ENCODE measurements at regions not wholly inside any gene's neighbourhood (a gene's known extent, or its start where the extent isn't known, plus 50 kb on each side); places are given as distances from the start of the nearest gene placed in this dataset.

DNA sequence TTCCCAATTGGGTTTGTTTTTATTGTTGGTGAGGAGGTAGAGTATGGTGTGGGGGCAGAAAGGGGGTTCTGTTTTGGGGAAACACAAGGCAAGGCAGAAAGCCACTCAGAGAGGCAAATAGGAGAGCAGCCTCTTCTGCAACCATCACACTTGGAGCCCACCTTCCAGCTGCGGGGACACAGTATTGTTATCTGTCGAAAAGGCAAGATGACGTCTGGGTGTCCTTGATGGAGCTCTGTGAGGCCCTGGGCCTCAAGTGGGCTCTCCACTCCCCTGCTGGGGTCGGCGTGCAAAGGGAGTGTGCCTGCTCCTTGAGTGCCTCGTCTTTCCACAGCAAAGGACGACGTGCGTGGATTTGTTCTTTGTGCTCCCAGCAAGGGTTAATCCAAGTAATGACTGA lies 227.6 kb downstream of the ANAPC1 start:
- H3F3A ChIP-seq (ENCODE audit: low read depth): no peaks in the 10 kb centered on the region
- no peak overlapping the region for H3K9ac ChIP-seq (ENCODE audit: low read depth, low read length, poor library complexity, severe bottlenecking)
- TF ChIP-seq, protein P1, sequence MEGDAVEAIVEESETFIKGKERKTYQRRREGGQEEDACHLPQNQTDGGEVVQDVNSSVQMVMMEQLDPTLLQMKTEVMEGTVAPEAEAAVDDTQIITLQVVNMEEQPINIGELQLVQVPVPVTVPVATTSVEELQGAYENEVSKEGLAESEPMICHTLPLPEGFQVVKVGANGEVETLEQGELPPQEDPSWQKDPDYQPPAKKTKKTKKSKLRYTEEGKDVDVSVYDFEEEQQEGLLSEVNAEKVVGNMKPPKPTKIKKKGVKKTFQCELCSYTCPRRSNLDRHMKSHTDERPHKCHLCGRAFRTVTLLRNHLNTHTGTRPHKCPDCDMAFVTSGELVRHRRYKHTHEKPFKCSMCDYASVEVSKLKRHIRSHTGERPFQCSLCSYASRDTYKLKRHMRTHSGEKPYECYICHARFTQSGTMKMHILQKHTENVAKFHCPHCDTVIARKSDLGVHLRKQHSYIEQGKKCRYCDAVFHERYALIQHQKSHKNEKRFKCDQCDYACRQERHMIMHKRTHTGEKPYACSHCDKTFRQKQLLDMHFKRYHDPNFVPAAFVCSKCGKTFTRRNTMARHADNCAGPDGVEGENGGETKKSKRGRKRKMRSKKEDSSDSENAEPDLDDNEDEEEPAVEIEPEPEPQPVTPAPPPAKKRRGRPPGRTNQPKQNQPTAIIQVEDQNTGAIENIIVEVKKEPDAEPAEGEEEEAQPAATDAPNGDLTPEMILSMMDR (conservative IDR thresholded peaks at IDR 0.05; ENCODE audit: low read length): no peak
- no peak for TF ChIP-seq EZH2phosphoT487 (IDR thresholded peaks at IDR 0.05; ENCODE audit: borderline replicate concordance)
- no peaks in the 10 kb centered on the region for H3K27me3 ChIP-seq (ENCODE audit: insufficient read depth, low read length, poor library complexity, severe bottlenecking)
- no peaks in the 10 kb centered on the region for H3K79me2 ChIP-seq (ENCODE audit: insufficient read depth, low read length)
- no peak overlapping the region for H3K4me2 ChIP-seq (ENCODE audit: low read depth, low read length, poor library complexity, severe bottlenecking)
- H2AFZ ChIP-seq (ENCODE audit: low read length): no peak overlapping the region
- no peaks in the 10 kb centered on the region for H3K36me3 ChIP-seq (ENCODE audit: insufficient read depth, low read length)
- H3K9me3 ChIP-seq (ENCODE audit: insufficient read depth, low read depth, low read length): no peaks in the 10 kb centered on the region
- no peaks in the 10 kb centered on the region for H4K20me1 ChIP-seq (ENCODE audit: insufficient read depth, low read length, poor library complexity, severe bottlenecking)
- H3K4me1 ChIP-seq (ENCODE audit: insufficient read depth, low read length, poor library complexity, severe bottlenecking): no peaks in the 10 kb centered on the region
- H3K9me2 ChIP-seq (replicated peaks; ENCODE audit: low read depth, low read length): no peaks in the 10 kb centered on the region
- no peak overlapping the region for H3K4me3 ChIP-seq (ENCODE audit: low read length, poor library complexity, severe bottlenecking)

GRCh38 chr2:111656894-111657293 lies 227.1 kb downstream of the ANAPC1 start:
- Histone ChIP-seq H2AFZ (ENCODE audit: low read length) (no peak overlapping the region), H4K20me1 (ENCODE audit: insufficient read depth, low read length, poor library complexity, severe bottlenecking) (no peaks in the 10 kb centered on the region), H3K27me3 (ENCODE audit: insufficient read depth, low read length, poor library complexity, severe bottlenecking) (no peaks in the 10 kb centered on the region), H3K9me3 (ENCODE audit: insufficient read depth, low read depth, low read length) (no peaks in the 10 kb centered on the region), H3K9ac (ENCODE audit: low read depth, low read length, poor library complexity, severe bottlenecking) (no peak overlapping the region), H3K4me3 (ENCODE audit: low read length, poor library complexity, severe bottlenecking) (no peak overlapping the region), H3K36me3 (ENCODE audit: insufficient read depth, low read length) (no peaks in the 10 kb centered on the region), H3K4me1 (ENCODE audit: insufficient read depth, low read length, poor library complexity, severe bottlenecking) (no peaks in the 10 kb centered on the region), H3K9me2 (replicated peaks; ENCODE audit: low read depth, low read length) (no peaks in the 10 kb centered on the region), H3K4me2 (ENCODE audit: low read depth, low read length, poor library complexity, severe bottlenecking) (no peak overlapping the region), H3K79me2 (ENCODE audit: insufficient read depth, low read length) (no peaks in the 10 kb centered on the region), H3F3A (ENCODE audit: low read depth) (no peaks in the 10 kb centered on the region)
- TF ChIP-seq, protein P1 (conservative IDR thresholded peaks at IDR 0.05; ENCODE audit: low read length): no peak
- no peak for TF ChIP-seq EZH2phosphoT487 (IDR thresholded peaks at IDR 0.05; ENCODE audit: borderline replicate concordance)

- Histone ChIP-seq H3K9me3 (ENCODE audit: insufficient read depth, low read depth, low read length) (no peaks in the 10 kb centered on the region), H3K9me2 (replicated peaks; ENCODE audit: low read depth, low read length) (no peaks in the 10 kb centered on the region), H4K20me1 (ENCODE audit: insufficient read depth, low read length, poor library complexity, severe bottlenecking) (no peaks in the 10 kb centered on the region), H3K4me2 (ENCODE audit: low read depth, low read length, poor library complexity, severe bottlenecking) (no peak overlapping the region), H3K27me3 (ENCODE audit: insufficient read depth, low read length, poor library complexity, severe bottlenecking) (no peaks in the 10 kb centered on the region), H3K9ac (ENCODE audit: low read depth, low read length, poor library complexity, severe bottlenecking) (no peak overlapping the region), H3K36me3 (ENCODE audit: insufficient read depth, low read length) (no peaks in the 10 kb centered on the region), H3K4me1 (ENCODE audit: insufficient read depth, low read length, poor library complexity, severe bottlenecking) (no peaks in the 10 kb centered on the region), H3K4me3 (ENCODE audit: low read length, poor library complexity, severe bottlenecking) (no peak overlapping the region), H2AFZ (ENCODE audit: low read length) (no peak overlapping the region), H3F3A (ENCODE audit: low read depth) (no peaks in the 10 kb centered on the region), H3K79me2 (ENCODE audit: insufficient read depth, low read length) (no peaks in the 10 kb centered on the region)
- no peak for TF ChIP-seq EZH2phosphoT487 (IDR thresholded peaks at IDR 0.05; ENCODE audit: borderline replicate concordance)
- TF ChIP-seq, protein P1 (conservative IDR thresholded peaks at IDR 0.05; ENCODE audit: low read length): no peak
These were observed 226.5 kb downstream of the ANAPC1 start for GRCh38 chr2:111657351-111657975.
